ENCODE measurements at regions not wholly inside any gene's neighbourhood (a gene's known extent, or its start where the extent isn't known, plus 50 kb on each side); places are given as distances from the start of the nearest gene placed in this dataset.

GRCh38 chr4:128600410-128600809 is 209.1 kb upstream of the JADE1 start:
- no peak for TF ChIP-seq CTCF (tag by site-specific recombination; IDR thresholded peaks at IDR 0.05)
- no peak for TF ChIP-seq ZNF362 (tag by site-specific recombination; IDR thresholded peaks at IDR 0.05)
- no peak for TF ChIP-seq REST (tag by site-specific recombination; IDR thresholded peaks at IDR 0.05)
- TF ChIP-seq YY1 (tag by site-specific recombination; IDR thresholded peaks at IDR 0.05), result no peak
- TF ChIP-seq ZBTB17 (tag by site-specific recombination; IDR thresholded peaks at IDR 0.05), result no peak
- no peak for TF ChIP-seq ZNF585B (tag by site-specific recombination; IDR thresholded peaks at IDR 0.05)

Data from HEK293 (cell line).